ENCODE measurements at regions not wholly inside any gene's neighbourhood (a gene's known extent, or its start where the extent isn't known, plus 50 kb on each side); places are given as distances from the start of the nearest gene placed in this dataset.

DNA sequence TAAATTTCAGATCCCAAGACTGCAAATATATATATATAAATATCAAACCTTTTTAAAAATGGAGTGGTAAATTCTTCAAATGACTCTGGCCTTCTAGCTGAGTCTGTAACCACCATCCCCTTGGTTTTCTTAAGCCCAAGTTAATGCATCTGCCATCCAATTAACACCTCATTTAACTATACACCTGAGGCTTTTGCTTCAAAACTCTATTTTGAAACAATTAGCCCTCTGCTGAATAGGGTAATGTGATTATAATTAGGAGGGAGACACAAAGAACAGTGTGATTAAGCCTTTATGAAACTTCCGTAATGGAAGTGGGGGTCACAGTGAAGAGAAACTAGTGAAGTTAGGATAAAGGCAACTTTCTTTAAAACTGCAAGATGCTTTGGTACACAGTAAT, 83.6 kb downstream of the GPR37 start:
- no peak for TF ChIP-seq CTCF (conservative IDR thresholded peaks at IDR 0.05; ENCODE audit: low read depth, low read length)
- no peak overlapping the region for H3K4me3 ChIP-seq (ENCODE audit: low read depth, low read length)
- no peak for DNase-seq (ENCODE audit: low read depth)

- H3K4me3 ChIP-seq (ENCODE audit: low read depth, low read length), result no peak overlapping the region
- TF ChIP-seq CTCF (conservative IDR thresholded peaks at IDR 0.05; ENCODE audit: low read depth, low read length), result no peak
- no peak for DNase-seq (ENCODE audit: low read depth)
These were observed 85.3 kb downstream of the GPR37 start for GRCh38 chr7:124680304-124680703.

GRCh38 chr7:124679586-124680225, 85.9 kb downstream of the GPR37 start:
- no peak overlapping the region for H3K4me3 ChIP-seq (ENCODE audit: low read depth, low read length)
- DNase-seq (ENCODE audit: low read depth), result no peak
- TF ChIP-seq CTCF (conservative IDR thresholded peaks at IDR 0.05; ENCODE audit: low read depth, low read length), result no peak

- no peak overlapping the region for H3K4me3 ChIP-seq (ENCODE audit: low read depth, low read length)
- TF ChIP-seq CTCF (conservative IDR thresholded peaks at IDR 0.05; ENCODE audit: low read depth, low read length), result no peak
- DNase-seq (ENCODE audit: low read depth), result no peak
These were observed 86.4 kb downstream of the GPR37 start for GRCh38 chr7:124679146-124679545.

- DNase-seq (ENCODE audit: low read depth), result no peak
These were observed 91.1 kb downstream of the GPR37 start for GRCh38 chr7:124674451-124674850.

DNA sequence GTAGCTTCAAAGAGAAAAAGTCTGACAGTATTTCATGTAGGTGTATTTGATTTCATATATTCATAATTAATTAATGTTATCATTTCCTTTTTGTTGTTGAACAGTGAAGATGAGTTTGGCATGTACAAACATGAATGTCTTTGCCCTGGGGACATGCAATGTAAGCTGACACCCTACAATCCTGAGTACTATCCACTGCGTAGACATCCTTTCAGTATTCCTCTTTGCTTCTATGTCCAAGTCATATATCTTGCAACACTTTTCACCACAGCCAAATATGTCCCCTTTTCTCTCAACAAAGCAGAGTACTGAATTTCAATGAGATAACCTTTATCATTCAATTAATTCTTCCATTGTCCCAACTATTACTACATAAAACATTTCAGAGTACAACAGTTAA, 93.6 kb downstream of the GPR37 start:
- no peak for TF ChIP-seq CTCF (conservative IDR thresholded peaks at IDR 0.05; ENCODE audit: low read depth, low read length)
- DNase-seq (ENCODE audit: low read depth), result no peak
- H3K4me3 ChIP-seq (ENCODE audit: low read depth, low read length), result no peak overlapping the region

More at GRCh38 chr7:124674451-124674850, 91.1 kb downstream of the GPR37 start:
- no peak for TF ChIP-seq CTCF (conservative IDR thresholded peaks at IDR 0.05; ENCODE audit: low read depth, low read length)
- no peak overlapping the region for H3K4me3 ChIP-seq (ENCODE audit: low read depth, low read length)
